ENCODE measurements at regions not wholly inside any gene's neighbourhood (a gene's known extent, or its start where the extent isn't known, plus 50 kb on each side); places are given as distances from the start of the nearest gene placed in this dataset.

- Histone ChIP-seq H3K36me3 (ENCODE audit: control insufficient read depth in 2 of 4, insufficient read depth in 4 of 4, low read length in 3 of 4) (no peaks in the 10 kb centered on the region), H3K9me3 (ENCODE audit: insufficient read depth in 2 of 2, low read depth in 1 of 2, low read length in 1 of 2) (no peaks in the 10 kb centered on the region), H3K14ac (ENCODE audit: insufficient read length) (no peak overlapping the region), H3K4me3 (ENCODE audit: extremely low read depth in 1 of 4, insufficient read depth in 2 of 4, low read depth in 3 of 4, low read length in 4 of 4) (no peak overlapping the region), H3K79me1 (ENCODE audit: low read depth, low read length) (no peaks in the 10 kb centered on the region), H2BK20ac (ENCODE audit: low read length) (no peak overlapping the region), H4K20me1 (replicated peaks in 1 of 2; ENCODE audit: control insufficient read depth in 1 of 2, insufficient read depth in 2 of 2, low read length in 2 of 2) (no peaks in the 10 kb centered on the region), H3K79me2 (ENCODE audit: control insufficient read depth in 1 of 2, insufficient read depth in 2 of 2, low read length in 2 of 2) (no peaks in the 10 kb centered on the region), H2BK15ac (ENCODE audit: low read length) (no peak overlapping the region), H2AK5ac (ENCODE audit: low read depth, low read length) (no peak overlapping the region), H3K4me1 (replicated peaks in 1 of 4; ENCODE audit: control insufficient read depth in 3 of 4, insufficient read depth in 4 of 4, low read length in 3 of 4) (peaks cover 0 to 6% (median 1%) of the 10 kb centered on the region in 4 experiments; a peak in 3 of 7 replicates), H2BK5ac (ENCODE audit: low read depth, low read length) (no peak overlapping the region), H3K9ac (replicated peaks in 1 of 4; ENCODE audit: extremely low read depth in 1 of 4, low read depth in 3 of 4, low read length in 3 of 4) (no peak overlapping the region), H4K5ac (ENCODE audit: insufficient read length, low read depth, low read length) (no peak overlapping the region), H2BK12ac (ENCODE audit: low read depth, low read length) (no peak overlapping the region), H3K27me3 (replicated peaks in 1 of 4; ENCODE audit: control insufficient read depth in 3 of 4, extremely low read depth in 1 of 4, insufficient read depth in 3 of 4, low read length in 3 of 4) (no peaks in the 10 kb centered on the region), H3K23me2 (ENCODE audit: low read depth, low read length) (no peaks in the 10 kb centered on the region), H3K56ac (replicated peaks; ENCODE audit: insufficient read length, low read depth, low read length) (no peak overlapping the region), H3K18ac (ENCODE audit: extremely low read depth, low read length) (no peak overlapping the region), H3K23ac (ENCODE audit: insufficient read length) (no peak overlapping the region), H2BK120ac (replicated peaks; ENCODE audit: low read depth, low read length) (no peak overlapping the region), H3K27ac (ENCODE audit: low read depth, low read length) (no peak overlapping the region), H3K4ac (replicated peaks; ENCODE audit: insufficient read length, low read depth, low read length) (no peak overlapping the region), H4K91ac (replicated peaks; ENCODE audit: insufficient read length, low read length) (no peak overlapping the region), H2AFZ (ENCODE audit: low read length) (no peak overlapping the region), H3K4me2 (ENCODE audit: insufficient read depth in 1 of 2, low read depth in 2 of 2, low read length in 2 of 2) (no peak overlapping the region), H4K8ac (ENCODE audit: extremely low read depth, insufficient read depth, low read length) (peak overlapping the region; percentile 40; the same call in 1 of the 2 replicates)
- no peak for TF ChIP-seq HDAC2 (IDR thresholded peaks at IDR 0.05; ENCODE audit: borderline replicate concordance in 1 of 2, low read depth in 2 of 2, low read length in 2 of 2)
- no peak for TF ChIP-seq MAX (IDR thresholded peaks at IDR 0.05)
- TF ChIP-seq GTF2F1 (IDR thresholded peaks at IDR 0.05; ENCODE audit: borderline replicate concordance, low read depth, low read length): no peak
- no peak for TF ChIP-seq CBX5 (IDR thresholded peaks at IDR 0.05; ENCODE audit: low read depth, low read length)
- TF ChIP-seq EZH2 (IDR thresholded peaks at IDR 0.05; ENCODE audit: low read depth, low read length, severe bottlenecking): no peak
- no peak for TF ChIP-seq POU5F1 (IDR thresholded peaks at IDR 0.05; ENCODE audit: low read depth, low read length)
- no peak for TF ChIP-seq NANOG (IDR thresholded peaks at IDR 0.05; ENCODE audit: insufficient read depth, low read depth, low read length, poor library complexity, severe bottlenecking)
- TF ChIP-seq ATF2 (IDR thresholded peaks at IDR 0.05; ENCODE audit: low read length): no peak
- TF ChIP-seq PHF8 (conservative IDR thresholded peaks at IDR 0.05; ENCODE audit: low read depth, low read length): no peak
- TF ChIP-seq CBX8 (IDR thresholded peaks at IDR 0.05; ENCODE audit: borderline replicate concordance, low read depth, low read length): no peak
- TF ChIP-seq SUZ12 (IDR thresholded peaks at IDR 0.05; ENCODE audit: low read length): no peak
- POLR2A ChIA-PET (ENCODE audit: partially characterized antibody): no interaction called here
- CTCF ChIA-PET (ENCODE audit: partially characterized antibody): interaction anchor here (1.4 to 3.2 kb wide), 2 partner anchors 14 to 102 kb away, joined by 4 to 15 read pairs; no protein-coding TSS in a partner anchor
- DNase-seq (ENCODE audit: low read depth in 1 of 2, low spot score in 2 of 2): no peak
- 91% methylated on average over 19 of the region's 23 CpGs; no CpG with 5 or more reads in 1 of the 2 experiments for WGBS, 2 experiments (ENCODE audit: extremely low coverage in 1 of 2, insufficient coverage in 1 of 2, insufficient read length in 1 of 2, insufficient replicate concordance in 2 of 2, low coverage in 1 of 2, low lambda C conversion rate in 2 of 2, missing lambda C conversion rate in 1 of 2)
- FAIRE-seq: no peak
These were observed 90.4 kb upstream of the COL5A1 start for GRCh38 chr9:134551176-134551575.
